H1 (cell line): ENCODE measurements at regions not wholly inside any gene's neighbourhood (a gene's known extent, or its start where the extent isn't known, plus 50 kb on each side); places are given as distances from the start of the nearest gene placed in this dataset.

Source experiments
- CHD1 ChIP-seq: IDR thresholded peaks from 2 replicates; pipeline ENCODE4 v1.6.1; 2012; ENCODE audit warnings: low read depth, low read length, improper control_type of control experiment
- CHD2 ChIP-seq: IDR thresholded peaks from 2 replicates; pipeline ENCODE4 v1.6.1; 2012; ENCODE audit warnings: low read length, improper control_type of control experiment
- EZH2 ChIP-seq: fragments of 200-600 bp; sonication (generic); IDR thresholded peaks from 2 replicates; pipeline ENCODE4 v1.7.1; 2012; ENCODE audit warnings: low read depth, mild to moderate bottlenecking, moderate library complexity, low read length, inconsistent platforms; ENCODE audit not compliant: severe bottlenecking
- GABPA ChIP-seq: IDR thresholded peaks from 2 replicates; pipeline ENCODE4 v1.6.1; 2011; ENCODE audit warnings: mild to moderate bottlenecking, low read length, moderate library complexity, borderline replicate concordance; ENCODE audit not compliant: insufficient read depth
- POU5F1 ChIP-seq: IDR thresholded peaks from 2 replicates; pipeline ENCODE4 v1.6.1; 2011; ENCODE audit warnings: low read depth, mild to moderate bottlenecking, low read length, moderate library complexity
- RAD21 ChIP-seq, 2 experiments: IDR thresholded peaks in 1 of 2; conservative IDR thresholded peaks in 1 of 2; 2 replicates each; pipeline ENCODE4 v1.6.1; 2011; ENCODE audit warnings: low read depth in 2 of 2, low read length in 2 of 2, improper control_type of control experiment in 1 of 2, inconsistent platforms in 1 of 2, mild to moderate bottlenecking in 1 of 2, moderate library complexity in 1 of 2
- TCF12 ChIP-seq: IDR thresholded peaks from 2 replicates; pipeline ENCODE4 v1.6.1; 2011; ENCODE audit warnings: low read depth, mild to moderate bottlenecking, low read length
- TF ChIP-seq, protein P1 (sequence below), 3 experiments: IDR thresholded peaks; 1 replicate in 2 of 3; 2 replicates in 1 of 3; pipeline versions ENCODE4 v1.5.1 to v1.6.1; 2011; ENCODE audit warnings: low read length in 3 of 3, mild to moderate bottlenecking in 3 of 3, inconsistent platforms in 2 of 3, low read depth in 1 of 3, moderate library complexity in 1 of 3; ENCODE audit not compliant: insufficient read depth in 1 of 3; ENCODE audit errors: control extremely low read depth in 1 of 3

DNA sequence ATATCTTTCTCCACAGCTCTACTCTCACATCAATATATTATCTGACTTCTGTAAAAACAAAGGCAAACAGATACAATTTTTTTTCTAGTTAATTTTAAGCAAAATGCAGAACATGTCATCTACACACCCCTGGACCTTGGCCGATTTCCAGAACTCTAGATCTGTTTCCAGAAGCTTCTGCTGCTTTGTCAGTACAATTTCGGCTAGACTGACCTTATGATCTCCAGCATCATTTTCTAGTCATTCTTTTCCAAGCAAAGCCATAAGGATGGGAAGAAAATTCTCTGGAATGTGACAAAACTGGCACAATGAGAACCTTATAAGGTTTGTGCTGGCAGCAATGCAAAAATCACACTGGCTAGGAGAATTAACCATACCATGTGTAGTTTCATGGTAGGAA is 132.8 kb upstream of the MPDZ start:
- no peak for TF ChIP-seq RAD21 (IDR thresholded peaks at IDR 0.05 in 1 of 2, conservative IDR thresholded peaks at IDR 0.05 in 1 of 2; ENCODE audit: low read depth in 2 of 2, low read length in 2 of 2)
- TF ChIP-seq CHD2: no peak
- TF ChIP-seq, protein P1, sequence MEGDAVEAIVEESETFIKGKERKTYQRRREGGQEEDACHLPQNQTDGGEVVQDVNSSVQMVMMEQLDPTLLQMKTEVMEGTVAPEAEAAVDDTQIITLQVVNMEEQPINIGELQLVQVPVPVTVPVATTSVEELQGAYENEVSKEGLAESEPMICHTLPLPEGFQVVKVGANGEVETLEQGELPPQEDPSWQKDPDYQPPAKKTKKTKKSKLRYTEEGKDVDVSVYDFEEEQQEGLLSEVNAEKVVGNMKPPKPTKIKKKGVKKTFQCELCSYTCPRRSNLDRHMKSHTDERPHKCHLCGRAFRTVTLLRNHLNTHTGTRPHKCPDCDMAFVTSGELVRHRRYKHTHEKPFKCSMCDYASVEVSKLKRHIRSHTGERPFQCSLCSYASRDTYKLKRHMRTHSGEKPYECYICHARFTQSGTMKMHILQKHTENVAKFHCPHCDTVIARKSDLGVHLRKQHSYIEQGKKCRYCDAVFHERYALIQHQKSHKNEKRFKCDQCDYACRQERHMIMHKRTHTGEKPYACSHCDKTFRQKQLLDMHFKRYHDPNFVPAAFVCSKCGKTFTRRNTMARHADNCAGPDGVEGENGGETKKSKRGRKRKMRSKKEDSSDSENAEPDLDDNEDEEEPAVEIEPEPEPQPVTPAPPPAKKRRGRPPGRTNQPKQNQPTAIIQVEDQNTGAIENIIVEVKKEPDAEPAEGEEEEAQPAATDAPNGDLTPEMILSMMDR (IDR thresholded peaks at IDR 0.05; ENCODE audit: control extremely low read depth in 1 of 3, insufficient read depth in 1 of 3, low read depth in 1 of 3, low read length in 3 of 3): no peak
- TF ChIP-seq EZH2: no peak
- TF ChIP-seq CHD1: no peak
- TF ChIP-seq TCF12: no peak
- no peak for TF ChIP-seq POU5F1
- no peak for TF ChIP-seq GABPA
